AG20443 (cell line): ENCODE measurements at regions not wholly inside any gene's neighbourhood (a gene's known extent, or its start where the extent isn't known, plus 50 kb on each side); places are given as distances from the start of the nearest gene placed in this dataset.
"Not testable (repeated sequence)": the region's sequence is repeated elsewhere in the genome, so short reads cannot be mapped to it uniquely, and the experiment has no call there.

Source experiments
- DNase-seq: peaks from one replicate; pipeline ENCODE4 v3.0.0; 2012; ENCODE audit warnings: low spot score, mixed read lengths

DNA sequence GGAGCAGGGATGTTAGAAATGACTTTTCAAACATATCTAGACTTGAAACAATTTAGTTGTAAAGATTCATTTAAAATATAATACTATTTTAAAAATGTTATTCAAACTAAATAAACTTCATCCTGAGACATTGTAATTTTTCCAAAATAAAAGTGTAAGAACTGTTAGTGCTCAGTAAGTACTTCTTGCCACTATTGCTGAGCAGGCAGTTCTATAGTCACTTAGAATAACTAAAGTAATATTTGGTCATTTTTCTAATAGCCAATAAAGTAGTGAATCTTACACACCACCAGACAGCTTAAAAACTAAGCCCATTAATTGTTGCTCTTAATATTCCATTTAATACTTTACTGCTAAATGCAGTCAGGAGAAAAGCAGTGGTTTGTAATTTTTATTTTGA lies 1120.0 kb upstream of the CDH10 start:
- no peak for DNase-seq

DNA sequence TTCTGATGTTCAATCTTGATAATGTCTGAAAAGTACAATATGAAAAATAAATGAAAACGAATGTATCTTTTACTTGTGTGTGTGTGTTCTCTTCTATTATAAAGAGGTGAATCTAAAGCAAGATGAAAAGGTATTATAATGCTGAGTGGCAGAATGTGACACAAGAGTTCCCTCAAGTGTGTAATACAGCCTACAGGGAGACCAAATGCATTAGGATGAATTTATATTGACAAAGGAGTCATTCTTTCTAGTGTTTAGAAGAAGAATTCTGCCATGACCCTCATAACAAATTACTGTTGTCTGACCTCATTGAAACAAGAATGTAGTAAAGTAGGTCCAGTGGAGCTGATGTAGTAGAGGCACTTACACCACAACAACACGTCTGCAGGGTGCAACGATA lies 1119.0 kb upstream of the CDH10 start:
- DNase-seq = no peak

DNA sequence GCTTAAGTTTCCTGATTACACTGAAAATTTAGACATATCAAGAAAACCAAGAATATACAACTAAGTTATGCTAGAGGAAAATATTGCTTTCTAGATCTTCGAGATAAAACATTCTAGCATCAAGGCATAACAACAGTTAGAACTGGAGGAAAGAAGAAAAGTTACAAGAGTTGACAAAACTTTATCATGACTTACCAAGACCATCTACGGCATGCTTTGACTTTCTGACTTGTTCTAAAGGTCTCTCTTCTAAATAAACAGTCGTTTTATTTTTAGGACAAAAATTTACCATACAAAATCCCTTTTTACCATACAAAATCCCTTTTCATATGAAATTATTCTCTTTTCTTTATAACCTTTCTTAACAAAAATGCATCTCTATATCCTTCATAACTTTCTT lies 1110.1 kb upstream of the CDH10 start:
- no peak for DNase-seq

DNA sequence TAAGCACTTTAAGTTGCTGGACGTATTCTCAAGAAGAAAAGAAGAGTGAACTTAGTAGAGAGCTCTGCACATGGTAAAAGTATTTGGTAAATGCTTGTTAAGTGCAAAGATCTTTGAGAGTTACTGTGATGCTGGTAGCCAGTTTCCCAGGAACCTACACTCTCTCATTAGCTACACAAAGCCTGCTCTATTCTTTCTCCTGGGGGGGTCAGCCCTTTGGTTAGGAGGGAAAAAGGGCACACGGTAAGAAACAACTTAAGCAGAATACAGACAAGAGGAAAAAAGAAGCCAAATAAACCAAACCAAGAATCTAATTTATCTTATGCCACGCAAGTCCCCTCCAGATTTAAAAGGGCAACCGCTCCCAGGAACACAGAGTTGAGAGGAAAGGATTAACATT lies 1100.1 kb upstream of the CDH10 start:
- DNase-seq = no peak

DNA sequence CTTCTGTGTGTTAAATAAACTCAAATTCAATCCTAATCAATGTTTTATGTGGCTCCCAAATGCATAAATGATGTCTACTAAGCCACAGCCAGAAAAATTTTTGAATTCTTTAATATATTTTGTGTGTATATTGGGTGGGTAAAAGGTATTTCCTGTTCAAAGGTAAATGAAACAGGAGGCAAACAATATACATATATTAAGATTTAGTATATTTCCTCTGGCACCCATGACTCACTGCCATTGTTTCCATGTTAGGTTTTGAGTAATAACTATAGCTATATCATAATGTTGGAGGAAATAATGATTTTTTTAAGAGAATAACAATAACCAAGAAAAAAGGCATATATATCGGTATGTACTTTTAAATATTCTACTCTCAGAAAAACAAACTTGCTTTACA lies 1071.9 kb upstream of the CDH10 start:
- no peak for DNase-seq

DNA sequence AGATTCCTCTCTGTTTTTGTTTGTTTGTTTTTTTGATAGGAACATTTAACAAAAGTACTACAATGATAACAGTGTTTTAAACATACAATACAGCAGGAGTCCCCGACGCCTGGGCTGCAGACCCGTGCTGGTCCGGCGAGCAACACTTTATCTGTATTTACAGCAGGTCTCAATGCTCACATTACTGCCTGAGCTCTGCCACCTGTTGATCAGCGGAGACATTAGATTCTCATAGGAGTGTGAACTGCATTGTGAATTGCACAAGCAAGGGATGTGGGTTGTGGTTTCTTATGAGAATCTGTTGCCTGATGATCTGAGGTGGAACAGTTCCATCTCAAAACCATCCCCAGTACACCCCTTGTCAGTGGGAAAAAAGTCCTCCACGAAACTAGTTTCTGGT lies 1068.5 kb upstream of the CDH10 start:
- no peak for DNase-seq

DNA sequence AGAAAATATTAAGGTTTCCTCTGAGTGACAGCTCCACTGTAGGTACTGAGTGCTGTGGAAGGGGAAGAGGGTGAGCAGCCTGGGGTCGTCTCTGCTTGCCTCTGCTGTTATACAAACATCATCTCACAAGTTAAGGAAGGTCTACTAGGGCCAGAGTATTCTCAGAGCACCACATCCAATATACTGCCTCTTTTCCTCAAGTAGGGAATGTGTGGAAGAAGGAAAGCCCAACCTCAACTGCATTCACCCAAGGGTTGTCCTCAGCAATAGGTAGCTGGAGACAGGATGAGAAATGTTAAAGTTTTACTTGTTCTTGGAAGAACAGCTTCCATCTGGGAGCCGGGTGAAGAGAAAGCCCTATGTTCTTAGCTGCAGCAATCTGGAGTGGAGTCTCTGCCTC lies 1062.3 kb upstream of the CDH10 start:
- no peak for DNase-seq

DNA sequence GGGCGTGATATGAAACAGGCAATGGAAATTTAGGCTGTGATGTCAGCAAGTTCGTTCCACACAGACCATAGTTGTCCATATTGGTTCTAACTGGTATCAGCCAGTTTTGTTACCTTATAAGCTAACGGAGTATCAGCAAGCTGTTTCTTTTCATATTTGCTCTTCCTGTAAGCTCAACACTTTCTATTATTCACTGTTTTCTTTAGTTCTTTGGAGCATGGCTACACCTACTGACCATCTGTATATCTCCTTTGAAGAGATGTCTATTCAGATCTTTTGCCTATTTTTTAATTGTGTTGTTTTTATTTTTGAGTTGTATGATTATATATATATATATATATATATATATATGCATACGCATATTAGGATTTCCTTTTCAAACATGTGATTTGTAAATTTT lies 1057.2 kb upstream of the CDH10 start:
- DNase-seq = no peak

DNA sequence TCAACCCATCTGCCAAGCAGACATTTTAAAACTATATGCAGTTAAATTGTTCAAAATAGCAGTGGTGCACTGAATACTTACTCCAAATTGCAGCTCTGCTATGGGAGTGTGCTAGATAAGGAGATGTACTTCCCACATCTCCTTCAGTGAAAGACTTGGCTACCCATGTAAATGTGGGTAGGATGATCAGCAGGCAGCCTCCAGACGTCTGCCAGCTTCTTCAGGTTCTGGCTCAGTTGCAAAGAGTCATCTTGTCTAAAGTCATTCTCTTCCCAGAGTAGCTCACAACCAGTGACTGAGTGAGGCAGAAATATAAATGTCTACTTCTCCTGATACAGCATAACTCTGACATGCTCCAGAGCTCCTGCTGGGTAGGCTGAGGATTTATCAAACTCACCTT lies 1050.0 kb upstream of the CDH10 start:
- DNase-seq = no peak

DNA sequence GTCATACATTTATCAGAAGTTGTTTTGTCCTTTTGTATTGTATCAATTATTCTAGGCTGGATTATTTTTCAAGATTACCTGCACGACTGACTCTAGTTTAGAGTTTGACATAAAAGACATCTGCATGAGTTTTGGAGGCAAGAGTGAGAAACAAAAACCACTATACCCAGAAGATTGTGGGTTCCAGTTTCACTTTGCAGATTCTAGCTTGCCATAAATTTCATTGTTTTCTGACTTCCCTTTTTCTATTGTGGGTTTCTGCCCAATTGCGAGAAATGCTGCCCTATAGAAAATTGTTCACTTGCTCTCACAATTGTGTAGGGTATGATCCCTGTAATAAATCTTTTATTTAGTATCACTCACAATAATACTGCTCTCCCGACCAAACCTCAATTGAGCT lies 1043.4 kb upstream of the CDH10 start:
- DNase-seq = no peak

DNA sequence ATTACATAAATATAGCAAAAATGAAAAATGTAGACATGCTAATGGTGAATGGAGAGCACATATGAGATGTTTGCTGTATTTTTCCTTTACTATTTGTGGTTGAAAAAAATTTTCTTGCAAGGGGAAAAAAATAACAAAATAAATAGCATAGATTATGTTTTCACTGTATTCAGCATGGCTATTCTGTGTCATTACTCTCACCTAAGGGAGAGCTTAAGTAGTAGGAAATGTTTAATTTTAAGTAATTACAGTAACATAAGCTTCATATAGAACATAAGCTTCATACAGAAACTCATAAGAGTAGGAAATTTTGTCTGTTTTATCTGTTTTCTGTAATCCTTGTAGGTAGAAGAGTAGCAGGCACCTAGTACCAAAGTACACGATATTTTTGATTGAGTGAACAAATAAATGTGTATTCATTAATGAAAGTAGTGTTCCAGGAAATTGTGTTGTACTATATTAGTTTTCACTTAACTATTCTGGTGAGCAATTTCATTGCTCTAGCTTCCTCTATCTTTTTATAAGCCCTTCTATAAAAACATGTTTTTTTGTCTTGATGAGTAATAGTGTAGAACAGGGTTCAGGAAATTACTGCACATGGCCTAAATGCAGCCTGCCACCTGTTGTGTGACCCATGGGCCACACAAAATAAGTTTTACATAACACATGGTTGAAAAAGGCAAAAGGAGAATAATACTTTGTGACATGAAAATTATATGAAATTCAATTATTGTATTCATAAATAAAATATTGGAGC lies 1025.0 kb upstream of the CDH10 start:
- DNase-seq = no peak

DNA sequence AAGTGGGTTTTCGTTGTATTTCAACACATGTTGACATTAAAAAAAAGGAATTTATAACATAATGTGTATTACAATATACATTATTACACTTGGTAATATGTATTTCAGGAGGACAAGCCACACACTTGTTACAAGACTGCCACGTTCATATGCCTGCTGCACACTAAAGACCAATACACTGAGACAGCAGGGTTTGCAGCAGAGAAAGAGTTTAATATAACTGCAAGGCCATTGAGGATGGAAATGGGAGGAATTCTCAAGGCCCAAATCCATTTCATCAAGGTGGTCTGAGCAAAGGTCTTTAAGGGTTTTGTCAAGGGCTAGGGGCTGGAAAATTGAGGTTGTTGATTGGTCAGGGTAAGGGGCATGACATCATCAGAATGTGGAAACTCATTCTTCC lies 1017.8 kb upstream of the CDH10 start:
- DNase-seq = no peak

DNA sequence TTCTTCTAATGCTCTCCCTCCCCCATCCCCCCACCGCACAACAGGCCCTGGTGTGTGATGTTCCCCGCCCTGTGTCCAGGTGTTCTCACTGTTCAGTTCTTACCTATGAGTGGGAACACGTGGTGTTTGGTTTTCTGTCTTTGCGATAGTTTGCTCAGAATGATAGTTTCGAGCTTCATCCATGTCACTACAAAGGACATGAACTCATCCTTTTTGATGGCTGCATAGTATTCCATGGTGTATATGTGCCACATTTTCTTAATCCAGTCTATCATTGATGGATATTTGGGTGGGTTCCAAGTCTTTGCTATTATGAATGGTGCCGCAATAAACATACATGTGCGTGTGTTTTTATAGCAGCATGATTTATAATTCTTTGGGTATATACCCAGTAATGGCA lies 1005.5 kb upstream of the CDH10 start:
- not testable (repeated sequence) for DNase-seq

DNA sequence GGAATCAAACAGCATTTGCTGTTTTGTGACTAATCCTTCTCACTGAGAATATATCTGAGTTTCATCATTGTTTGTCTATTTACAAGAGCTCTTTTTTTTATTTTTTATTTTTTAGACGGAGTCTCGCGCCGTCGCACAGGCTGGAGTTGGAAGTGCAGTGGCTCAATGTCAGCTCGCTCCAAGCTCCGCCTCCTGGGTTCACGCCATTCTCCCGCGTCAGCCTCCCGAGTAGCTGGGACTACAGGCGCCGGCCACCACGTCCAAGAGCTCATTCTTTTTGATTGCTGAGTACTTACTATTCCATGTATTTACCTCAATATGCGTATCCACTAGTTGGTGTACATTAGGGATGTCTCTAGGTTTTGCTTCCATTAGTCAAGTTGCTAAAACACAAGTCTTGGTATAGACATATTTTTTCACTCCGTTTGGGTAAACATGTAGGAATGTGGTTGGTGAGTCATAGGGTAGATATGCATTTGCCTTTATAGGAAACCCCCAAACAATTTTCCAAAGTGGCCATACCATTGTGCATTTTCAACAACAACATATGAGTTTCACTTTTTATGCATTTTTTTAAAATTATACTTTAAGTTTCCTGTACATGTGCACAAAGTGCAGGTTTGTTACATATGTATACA lies 1005.0 kb upstream of the CDH10 start:
- DNase-seq = no peak

DNA sequence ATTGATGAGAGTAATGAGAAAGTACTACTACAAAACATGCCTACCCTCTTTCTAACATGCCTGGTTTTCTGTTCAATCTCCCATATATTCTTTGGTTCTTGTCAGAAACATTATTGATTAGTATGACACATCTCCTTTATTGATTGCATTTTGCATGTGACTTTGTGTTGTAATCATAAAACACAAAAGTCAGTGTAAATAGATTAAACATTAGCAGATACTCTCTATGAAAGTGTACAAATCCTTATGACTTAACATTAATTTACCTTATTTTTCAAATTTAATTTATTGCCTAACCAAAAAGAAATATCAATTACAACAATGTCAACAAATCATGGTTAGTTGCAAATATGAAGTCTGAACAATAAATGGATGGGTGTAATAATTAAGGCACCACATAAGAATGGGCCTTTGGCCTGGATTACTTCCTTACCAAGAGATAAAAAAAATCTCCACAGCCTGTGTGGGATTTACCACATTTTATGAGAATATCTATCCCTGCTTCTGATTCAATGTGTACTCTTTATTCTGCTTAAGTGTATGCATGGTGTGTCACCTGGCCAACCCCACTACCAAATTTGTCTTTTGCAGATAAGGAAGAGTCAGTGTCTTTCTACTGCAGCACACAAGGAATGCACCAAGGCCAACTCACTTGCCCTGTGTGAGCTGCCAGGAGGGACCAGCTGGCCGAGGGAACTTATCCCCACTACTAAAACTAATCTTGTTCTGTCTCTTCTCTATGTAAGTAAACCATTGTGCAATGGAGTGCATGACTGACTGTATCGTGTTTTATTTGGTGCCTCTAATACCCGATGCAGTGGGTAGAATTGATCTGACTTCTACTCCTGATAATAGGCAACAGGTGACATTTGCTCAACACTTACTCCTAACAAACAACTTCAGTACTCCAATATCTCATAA lies 1001.9 kb upstream of the CDH10 start:
- DNase-seq = no peak

DNA sequence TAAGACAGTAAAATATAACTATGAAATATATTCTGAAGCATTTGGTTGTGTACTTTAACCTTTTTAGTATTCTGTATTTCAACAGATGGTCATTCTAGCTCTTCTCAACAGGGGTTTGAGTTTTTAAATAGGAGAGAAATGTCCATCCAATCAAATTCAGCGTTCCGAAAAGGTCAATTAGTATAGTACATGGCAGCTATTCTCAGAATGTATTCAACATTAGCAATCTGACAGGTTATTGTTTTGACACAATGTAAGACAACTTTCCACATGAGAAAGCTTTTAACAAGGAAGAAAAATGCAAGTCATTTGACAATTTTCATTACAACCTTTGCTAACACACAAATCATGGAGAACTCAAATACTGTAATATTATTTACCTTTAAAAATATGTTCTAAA lies 996.3 kb upstream of the CDH10 start:
- no peak for DNase-seq

DNA sequence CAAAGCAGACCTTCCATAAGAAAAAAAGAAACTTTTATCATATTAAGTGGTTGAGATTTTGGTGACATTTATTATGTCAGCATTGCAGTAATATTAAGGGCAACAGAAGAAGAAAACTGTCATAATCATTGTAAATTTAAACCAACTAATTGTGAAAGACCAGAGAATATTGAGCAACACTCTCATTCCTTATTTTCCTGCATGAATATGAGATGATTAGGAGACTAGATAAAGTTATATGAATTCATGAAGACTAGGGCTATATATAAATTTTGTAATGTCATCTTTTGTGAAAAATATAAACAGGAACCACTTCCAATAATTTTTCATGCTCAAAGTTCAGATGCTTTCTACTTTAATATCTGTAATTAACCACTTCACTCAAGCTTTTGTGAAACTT lies 974.5 kb upstream of the CDH10 start:
- DNase-seq = no peak

DNA sequence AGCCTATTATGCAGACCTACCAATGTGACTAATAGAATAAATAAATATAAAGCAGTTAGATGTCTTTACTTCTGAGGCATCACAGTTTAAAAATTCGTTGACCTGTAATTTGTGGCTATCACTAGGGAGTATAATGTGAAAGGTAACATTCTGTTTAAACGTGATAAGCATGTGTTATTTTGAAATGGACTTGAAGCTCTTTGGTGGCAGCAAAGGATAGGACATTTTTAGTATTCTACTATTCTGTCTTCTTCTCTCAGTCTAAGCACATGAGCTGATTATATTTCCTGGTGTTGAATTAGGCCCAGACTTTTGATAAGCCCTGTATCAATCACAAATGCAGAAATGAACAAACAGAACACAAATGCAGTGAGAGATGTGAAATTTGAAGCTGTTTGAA lies 974.0 kb upstream of the CDH10 start:
- DNase-seq = no peak

DNA sequence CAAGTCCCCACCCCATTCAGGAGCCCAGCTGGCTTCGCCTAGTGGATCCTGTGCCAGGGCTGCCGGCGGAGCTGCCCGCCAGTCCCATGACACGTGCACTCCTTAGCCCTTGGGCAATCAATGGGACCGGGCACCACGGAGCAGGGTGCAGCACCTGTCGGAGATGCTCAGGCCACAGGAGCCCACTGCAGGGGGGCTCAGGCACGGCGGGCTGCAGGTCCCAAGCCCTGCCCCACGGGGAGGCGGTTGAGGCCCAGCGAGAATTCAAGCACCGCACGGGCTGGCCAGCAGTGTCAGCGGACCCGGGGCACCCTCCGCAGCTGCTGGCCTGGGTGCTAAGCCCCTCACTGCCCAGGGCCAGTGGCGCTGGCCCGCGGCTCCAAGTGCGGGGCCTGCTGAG lies 969.7 kb upstream of the CDH10 start:
- no peak for DNase-seq

DNA sequence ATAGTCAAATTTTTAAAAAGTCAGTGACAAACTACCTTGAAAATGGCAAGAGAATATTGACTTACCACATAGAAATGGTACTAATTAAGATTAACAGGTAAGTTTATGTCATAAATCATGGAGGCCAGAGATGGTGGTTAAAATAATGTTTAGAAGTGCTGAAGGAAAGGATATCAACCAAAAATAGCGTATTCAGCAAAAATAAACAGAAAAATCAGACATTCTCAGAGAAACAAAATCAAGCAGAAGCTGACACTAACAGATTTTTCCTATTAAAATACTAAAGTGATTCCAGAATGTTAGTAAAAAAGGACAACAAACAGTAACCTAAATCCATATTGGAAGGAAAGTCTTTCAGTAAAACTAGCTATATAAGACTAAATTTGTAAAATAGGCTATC lies 959.9 kb upstream of the CDH10 start:
- DNase-seq = no peak

DNA sequence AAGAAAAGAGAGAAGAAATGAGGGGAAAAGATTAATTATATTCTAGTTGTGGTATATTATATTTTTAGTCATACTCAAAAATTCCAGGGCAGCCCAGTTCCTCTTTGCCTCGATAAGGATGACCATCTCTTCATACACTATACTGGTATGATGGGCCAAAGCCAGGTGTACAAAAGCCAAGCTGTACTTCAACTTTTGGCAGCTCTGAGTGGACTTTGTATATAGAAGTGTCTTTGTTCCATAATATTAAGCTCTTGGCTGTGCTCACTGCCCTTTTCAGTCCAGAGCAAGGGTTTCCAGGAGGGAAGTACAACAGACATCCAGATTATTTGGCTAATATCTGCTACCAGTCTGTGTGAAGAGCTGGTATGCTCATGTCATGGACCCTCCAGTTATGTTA lies 934.3 kb upstream of the CDH10 start:
- no peak for DNase-seq

DNA sequence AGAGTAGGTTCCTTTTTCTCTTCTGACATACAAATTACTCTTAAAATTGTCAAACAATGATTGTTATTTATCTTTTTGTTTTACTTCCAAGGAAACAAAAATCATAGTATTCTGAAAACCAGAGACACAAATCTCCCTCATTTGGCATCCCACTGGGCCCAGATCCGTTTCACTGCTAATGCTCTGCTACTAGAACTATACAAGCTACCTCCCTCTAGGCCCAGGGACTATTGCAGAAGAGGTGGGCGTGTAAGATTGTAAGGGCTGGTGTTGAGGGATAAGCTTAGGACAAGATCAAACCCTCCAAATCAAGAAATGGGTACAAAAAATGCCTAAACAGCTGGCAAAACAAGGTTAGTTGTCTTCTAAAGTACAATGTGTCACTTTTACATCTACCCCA lies 928.9 kb upstream of the CDH10 start:
- no peak for DNase-seq

DNA sequence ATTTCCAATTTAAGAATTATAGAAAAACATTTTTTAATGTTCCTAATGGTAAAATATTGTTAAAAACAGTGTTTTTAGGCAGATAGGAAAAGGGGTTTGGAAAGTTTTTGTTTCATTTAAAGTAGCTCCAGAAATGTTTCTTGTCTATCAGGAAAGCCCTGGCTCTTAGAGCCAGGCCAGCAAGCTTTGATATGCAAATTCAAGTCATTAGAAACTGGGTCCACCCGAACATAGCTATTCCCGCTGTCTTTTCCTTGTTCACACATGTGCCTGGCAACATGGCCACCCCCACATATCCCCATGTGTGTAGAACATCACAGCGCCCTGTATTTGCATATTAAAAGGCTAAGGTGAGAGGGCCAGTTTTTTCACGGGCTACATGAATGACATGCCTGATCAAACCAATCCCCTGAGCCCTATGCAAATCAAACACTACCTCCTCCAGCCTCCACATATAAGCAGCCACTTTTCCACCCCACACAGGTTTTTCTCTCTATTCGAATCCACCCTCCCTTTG lies 925.3 kb upstream of the CDH10 start:
- no peak for DNase-seq
